Pancreas (tissue), 10 donors: ENCODE measurements at regions not wholly inside any gene's neighbourhood (a gene's known extent, or its start where the extent isn't known, plus 50 kb on each side); places are given as distances from the start of the nearest gene placed in this dataset.

Experiments used
- ATAC-seq, 4 donors: fragments of 200-7000 bp; cut with Tn5 transposase; one replicate each; pipeline versions ENCODE4 v1.8.0 to v1.9.1; 2020; ENCODE audit warnings: mild to moderate bottlenecking in 4 of 4, moderate library complexity in 4 of 4
- DNase-seq, 6 donors: peaks; one replicate each; pipeline ENCODE4 v3.0.0-alpha.2; 2020
- FAIRE-seq: peaks from 2 replicates; lab custom pipeline; 2012; peaks lifted over from hg19 to GRCh38; lab: Jason Lieb, UNC
- H3K27ac ChIP-seq, 4 donors: fragments of 200-600 bp; sonication (generic); 1 replicate in 3 of 4; 2 replicates in 1 of 4; pipeline versions ENCODE4 v1.5.0 to v1.8.0; 2020
- H3K27me3 ChIP-seq, 4 donors: fragments of 200-600 bp; one replicate each; pipeline ENCODE4 v1.8.0; 2021
- H3K36me3 ChIP-seq, 3 donors: fragments of 200-600 bp; sonication (generic) in 1 of 3; one replicate each; pipeline versions ENCODE4 v1.5.0 to v1.8.0; 2020 to 2021
- H3K4me1 ChIP-seq, 3 donors: fragments of 200-600 bp; one replicate each; pipeline ENCODE4 v1.8.0; 2021
- H3K4me3 ChIP-seq, 4 donors: fragments of 200-600 bp; sonication (generic) in 2 of 4; one replicate each; pipeline versions ENCODE4 v1.5.0 to v1.8.0; 2020 to 2021
- H3K9me3 ChIP-seq, 4 donors: fragments of 200-600 bp; one replicate each; pipeline ENCODE4 v1.8.0; 2021
- CTCF ChIP-seq, 4 donors: fragments of 200-600 bp; sonication (generic) in 3 of 4; IDR thresholded peaks; one replicate each; pipeline versions ENCODE4 v1.5.0 to v1.8.0; 2021; ENCODE audit warnings: antibody characterized with exemption in 4 of 4
- WGBS, 2 donors: extraction: QIAGEN DNeasy Blood & Tissue Kit; methylation state at CpG; one replicate each; pipeline ENCODE4 v1.1.7; 2013; 5-methylcytosine and 5-hydroxymethylcytosine counted together
- intact Hi-C, 3 donors: fragments of 100-400 bp; cut with DNase I; formaldehyde crosslinking; loops; one replicate each; pipeline versions ENCODE4 v1.11.1 to v1.14.2; 2022
- donor health status: healthy with polysubstance abuse.
- donor health status: DM: no; HTN: no; CAD: no; lungs with moderate emphysema.
- donor health status: DM: no; HTN: no; CAD: no.
- donor health status: control.
- donor health status: control.
- donor health status: Bipolar disorder and iron deficiency.
- donor health status: DM: yes; HTN: yes; CAD: no.
- donor health status: DM: no; HTN: no; CAD: no.
- donor health status: DM: no; HTN: no; CAD: no.
- donor health status: DM: yes; HTN: yes; CAD: no.

- FAIRE-seq = no peak
- WGBS, 2 donors = 92 to 96% methylated on average over 5 of the region's 5 CpGs
- Histone ChIP-seq H3K36me3 (no peaks in the 10 kb centered on the region), H3K4me3 (no peak overlapping the region), H3K9me3 (no peaks in the 10 kb centered on the region), H3K27ac (no peak overlapping the region), H3K27me3 (no peaks in the 10 kb centered on the region), H3K4me1 (no peaks in the 10 kb centered on the region)
- intact Hi-C loops = no loop called here
- TF ChIP-seq CTCF (IDR thresholded peaks at IDR 0.05) = no peak
- no peak for ATAC-seq
- DNase-seq = no peak
These were observed 67.2 kb upstream of the TLE1 start for GRCh38 chr9:81756561-81756960.

GRCh38 chr9:81758123-81758797, 68.9 kb upstream of the TLE1 start:
- DNase-seq (no peak), FAIRE-seq (no peak), ATAC-seq (no peak)
- no peak overlapping the region for H3K4me3 ChIP-seq
- TF ChIP-seq CTCF (IDR thresholded peaks at IDR 0.05) = no peak
- H3K4me1 ChIP-seq = no peaks in the 10 kb centered on the region
- intact Hi-C loops = no loop called here
- H3K36me3 ChIP-seq = no peaks in the 10 kb centered on the region
- no peaks in the 10 kb centered on the region for H3K9me3 ChIP-seq
- no peaks in the 10 kb centered on the region for H3K27me3 ChIP-seq
- 89 to 93% methylated on average over 3 of the region's 3 CpGs for WGBS, 2 donors
- H3K27ac ChIP-seq = no peak overlapping the region

- intact Hi-C loops = no loop called here
These were observed 70.4 kb upstream of the TLE1 start for GRCh38 chr9:81759680-81760215.

GRCh38 chr9:81767921-81768320, 78.6 kb upstream of the TLE1 start:
- no peak overlapping the region for H3K4me3 ChIP-seq
- H3K36me3 ChIP-seq = no peaks in the 10 kb centered on the region
- no peak for TF ChIP-seq CTCF (IDR thresholded peaks at IDR 0.05)
- no peaks in the 10 kb centered on the region for H3K9me3 ChIP-seq
- no peak for ATAC-seq
- FAIRE-seq = no peak
- H3K4me1 ChIP-seq = no peaks in the 10 kb centered on the region
- no peak for DNase-seq
- H3K27me3 ChIP-seq = no peaks in the 10 kb centered on the region
- H3K27ac ChIP-seq = no peak overlapping the region
- intact Hi-C loops = no loop called here

More at GRCh38 chr9:81759680-81760215, 70.4 kb upstream of the TLE1 start:
- Histone ChIP-seq H3K36me3 (no peaks in the 10 kb centered on the region), H3K4me1 (no peaks in the 10 kb centered on the region), H3K27me3 (no peaks in the 10 kb centered on the region), H3K27ac (no peak overlapping the region), H3K4me3 (no peak overlapping the region), H3K9me3 (no peaks in the 10 kb centered on the region)
- no peak for TF ChIP-seq CTCF (IDR thresholded peaks at IDR 0.05)
- WGBS, 2 donors = 75 to 76% methylated on average over 5 of the region's 5 CpGs
- no peak for DNase-seq
- no peak for FAIRE-seq
- no peak for ATAC-seq

- DNase-seq = no peak
- no peak for FAIRE-seq
- no peak for TF ChIP-seq CTCF (IDR thresholded peaks at IDR 0.05)
- Histone ChIP-seq H3K9me3 (no peaks in the 10 kb centered on the region), H3K36me3 (no peaks in the 10 kb centered on the region), H3K4me1 (no peaks in the 10 kb centered on the region), H3K27me3 (no peaks in the 10 kb centered on the region), H3K4me3 (no peak overlapping the region), H3K27ac (no peak overlapping the region)
- 77 to 86% methylated on average over 4 of the region's 4 CpGs for WGBS, 2 donors
- intact Hi-C loops = no loop called here
- no peak for ATAC-seq
These were observed 82.2 kb upstream of the TLE1 start for GRCh38 chr9:81771571-81771970.
